HEK293 (cell line): ENCODE measurements at regions not wholly inside any gene's neighbourhood (a gene's known extent, or its start where the extent isn't known, plus 50 kb on each side); places are given as distances from the start of the nearest gene placed in this dataset.

Source experiments
- CTCF ChIA-PET: fragments of 350-600 bp; formaldehyde crosslinking; extraction: SDS; loops from one replicate; lab custom pipeline; 2021; ENCODE audit warnings: antibody characterized with exemption; lab: Yijun Ruan, JAX
- POLR2A ChIA-PET: fragments of 300-600 bp; formaldehyde crosslinking; extraction: SDS; loops from one replicate; lab custom pipeline; 2020; ENCODE audit warnings: antibody characterized with exemption, inconsistent platforms; lab: Yijun Ruan, JAX
- H3K27ac ChIP-seq: fragments of 200-500 bp; sonication (Bioruptor generic); 2 replicates; pipeline ENCODE4 v1.5.1; 2014; ENCODE audit warnings: low read depth, low read length, control low read depth, inconsistent platforms; ENCODE audit errors: extremely low read depth
- H3K36me3 ChIP-seq, 2 experiments: fragments of 200-500 bp in 1 of 2; sonication (Bioruptor generic) in 1 of 2; 1 replicate in 1 of 2; 2 replicates in 1 of 2; pipeline ENCODE4 v1.5.1; 2014 to 2017; ENCODE audit warnings: inconsistent platforms in 2 of 2, low read length in 2 of 2; ENCODE audit not compliant: control insufficient read depth in 2 of 2, insufficient read depth in 1 of 2
- H3K4me1 ChIP-seq: fragments of 200-500 bp; sonication (Bioruptor generic); 2 replicates; pipeline ENCODE4 v1.5.1; 2014; ENCODE audit warnings: mild to moderate bottlenecking, low read length, inconsistent platforms; ENCODE audit not compliant: control insufficient read depth, insufficient read depth
- H3K4me3 ChIP-seq: 2 replicates; pipeline ENCODE4 v1.5.1; 2011; ENCODE audit warnings: low read depth, mild to moderate bottlenecking, control low read depth, low read length, moderate library complexity
- H3K9me3 ChIP-seq: fragments of 200-500 bp; sonication (Bioruptor generic); 2 replicates; pipeline ENCODE4 v1.5.1; 2014; ENCODE audit warnings: low read depth, low read length, inconsistent platforms; ENCODE audit not compliant: control insufficient read depth, insufficient read depth
- GLI2 ChIP-seq: fragments of 450-650 bp; formaldehyde crosslinking; IDR thresholded peaks from 2 replicates; pipeline ENCODE4; 2017; ENCODE audit warnings: missing biosample characterization, missing genetic modification characterization, low read depth, borderline replicate concordance
- GLI4 ChIP-seq: fragments of 450-650 bp; formaldehyde crosslinking; IDR thresholded peaks from 2 replicates; pipeline ENCODE4 v1.5.1; 2016; ENCODE audit warnings: missing biosample characterization, missing genetic modification characterization
- KLF7 ChIP-seq: fragments of 450-650 bp; formaldehyde crosslinking; IDR thresholded peaks from 2 replicates; pipeline ENCODE4 v1.5.1; 2016; ENCODE audit warnings: missing biosample characterization, missing genetic modification characterization, borderline replicate concordance
- PRDM10 ChIP-seq: fragments of 450-650 bp; formaldehyde crosslinking; IDR thresholded peaks from 2 replicates; pipeline ENCODE4 v1.5.1; 2016; ENCODE audit warnings: missing biosample characterization, missing genetic modification characterization
- REST ChIP-seq: fragments of 450-650 bp; formaldehyde crosslinking; IDR thresholded peaks from 2 replicates; pipeline ENCODE4 v1.5.1; 2016; ENCODE audit warnings: missing biosample characterization, missing genetic modification characterization
- ZBTB11 ChIP-seq: fragments of 450-650 bp; formaldehyde crosslinking; conservative IDR thresholded peaks from 2 replicates; pipeline ENCODE4 v1.5.1; 2016; ENCODE audit warnings: low read depth, missing biosample characterization, missing genetic modification characterization
- ZNF223 ChIP-seq: fragments of 450-650 bp; formaldehyde crosslinking; IDR thresholded peaks from 2 replicates; pipeline ENCODE4 v1.5.1; 2016; ENCODE audit warnings: missing biosample characterization, missing genetic modification characterization
- ZNF23 ChIP-seq: fragments of 450-650 bp; formaldehyde crosslinking; IDR thresholded peaks from 2 replicates; pipeline ENCODE4 v1.5.1; 2016; ENCODE audit warnings: missing biosample characterization, missing genetic modification characterization, borderline replicate concordance
- ZNF394 ChIP-seq: fragments of 450-650 bp; formaldehyde crosslinking; IDR thresholded peaks from 2 replicates; pipeline ENCODE4 v1.5.1; 2016; ENCODE audit warnings: missing biosample characterization, missing genetic modification characterization, mild to moderate bottlenecking, moderate library complexity, borderline replicate concordance
- ZNF600 ChIP-seq: fragments of 450-650 bp; formaldehyde crosslinking; IDR thresholded peaks from 2 replicates; pipeline ENCODE4 v1.5.1; 2016; ENCODE audit warnings: missing biosample characterization, missing genetic modification characterization
- ZNF768 ChIP-seq: fragments of 450-650 bp; formaldehyde crosslinking; IDR thresholded peaks from 2 replicates; pipeline ENCODE4 v1.5.1; 2018; ENCODE audit warnings: missing biosample characterization, mild to moderate bottlenecking, missing genetic modification characterization
- ZNF777 ChIP-seq: fragments of 450-650 bp; formaldehyde crosslinking; IDR thresholded peaks from 2 replicates; pipeline ENCODE4 v1.5.1; 2017; ENCODE audit warnings: missing biosample characterization, missing genetic modification characterization, borderline replicate concordance
- ZNF785 ChIP-seq: fragments of 450-650 bp; formaldehyde crosslinking; IDR thresholded peaks from 2 replicates; pipeline ENCODE4 v1.5.1; 2016; ENCODE audit warnings: missing biosample characterization, missing genetic modification characterization

- CTCF ChIA-PET, result no interaction called here
- no peaks in the 10 kb centered on the region for H3K9me3 ChIP-seq
- no peak overlapping the region for H3K27ac ChIP-seq
- no peak overlapping the region for H3K4me3 ChIP-seq
- TF ChIP-seq ZNF777 (tag by site-specific recombination) (no peak), ZNF785 (no peak), KLF7 (tag by site-specific recombination) (no peak)
- TF ChIP-seq, all 188 proteins: peak for 0
- Histone ChIP-seq H3K4me1 (no peaks in the 10 kb centered on the region), H3K36me3 (no peaks in the 10 kb centered on the region)
- POLR2A ChIA-PET, result no interaction called here
Observed at GRCh38 chr12:24280056-24280842, 330.8 kb upstream of the SOX5 start.

GRCh38 chr12:24278832-24279231, 329.4 kb upstream of the SOX5 start:
- H3K9me3 ChIP-seq, result no peaks in the 10 kb centered on the region
- CTCF ChIA-PET, result interaction anchor here (0.6 to 0.7 kb wide), 2 partner anchors 257 to 508 kb away, joined by 3 to 5 read pairs; no protein-coding TSS in a partner anchor
- no peak for TF ChIP-seq ZBTB11 (tag by site-specific recombination)
- no peak for TF ChIP-seq ZNF768 (tag by site-specific recombination)
- no peak for TF ChIP-seq GLI4 (tag by site-specific recombination)
- no peak for TF ChIP-seq ZNF223 (tag by site-specific recombination)
- no peak for TF ChIP-seq ZNF600 (tag by site-specific recombination)
- no peak for TF ChIP-seq ZNF23 (tag by site-specific recombination)
- TF ChIP-seq ZNF394 (tag by site-specific recombination), result no peak
- TF ChIP-seq, all 188 proteins: peak for 0
- H3K27ac ChIP-seq, result no peak overlapping the region
- POLR2A ChIA-PET, result no interaction called here
- H3K36me3 ChIP-seq, result no peaks in the 10 kb centered on the region
- no peaks in the 10 kb centered on the region for H3K4me1 ChIP-seq
- H3K4me3 ChIP-seq, result no peak overlapping the region

GRCh38 chr12:24270965-24271364, 321.5 kb upstream of the SOX5 start:
- ChIA-PET CTCF (no interaction called here), POLR2A (no interaction called here)
- Histone ChIP-seq H3K4me1 (no peaks in the 10 kb centered on the region), H3K9me3 (no peaks in the 10 kb centered on the region), H3K4me3 (no peak overlapping the region), H3K27ac (no peak overlapping the region), H3K36me3 (no peaks in the 10 kb centered on the region)
- TF ChIP-seq GLI2 (no peak), PRDM10 (no peak), REST (no peak)
